ENCODE measurements at regions not wholly inside any gene's neighbourhood (a gene's known extent, or its start where the extent isn't known, plus 50 kb on each side); places are given as distances from the start of the nearest gene placed in this dataset.

DNA sequence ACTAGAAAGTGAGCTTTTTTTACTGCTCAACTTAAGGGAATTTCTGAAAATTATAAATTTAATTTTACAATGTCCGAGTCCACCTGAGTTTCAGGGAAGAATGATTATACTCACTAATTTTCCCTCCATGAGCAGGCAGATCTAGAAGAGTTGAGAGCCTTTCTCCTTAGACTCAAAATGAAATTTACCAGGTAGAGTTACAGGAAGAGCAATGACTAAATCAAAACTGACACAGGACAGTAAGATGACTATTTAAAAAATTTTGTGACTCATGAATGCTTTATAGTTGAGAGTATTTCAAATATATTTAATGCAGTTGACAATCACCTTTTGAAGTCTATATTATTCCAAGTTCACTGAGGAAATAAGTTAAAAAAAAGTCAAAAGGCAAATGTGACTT lies 198.1 kb upstream of the NRSN1 start:
- Histone ChIP-seq H4K91ac (ENCODE audit: insufficient read length, low read depth, low read length) (no peak overlapping the region), H3K4me2 (ENCODE audit: insufficient read depth, insufficient read length, low read length) (no peak overlapping the region)

More for the DNA sequence above, 198.1 kb upstream of the NRSN1 start:
- H3T11ph ChIP-seq (ENCODE audit: low read length): no peak overlapping the region
- H3K79me2 ChIP-seq (ENCODE audit: insufficient read depth, low read length): no peaks in the 10 kb centered on the region
- no CpG with 5 or more reads among the region's 1 CpG for WGBS (ENCODE audit: extremely low coverage, insufficient read length, low lambda C conversion rate)
- Mint-ChIP-seq H3K27ac (no peak overlapping the region), H3K27me3 (ENCODE audit: low read depth) (no peaks in the 10 kb centered on the region; the same call in 1 of the 2 replicates), H3K9me3 (no peaks in the 10 kb centered on the region), H3K36me3 (ENCODE audit: insufficient read depth in 1 of 3, low read depth in 3 of 3) (no peaks in the 10 kb centered on the region; a peak in 1 of 7 replicates), H3K4me3 (no peak overlapping the region), H3K4me1 (no peaks in the 10 kb centered on the region)
- H3K14ac ChIP-seq (ENCODE audit: insufficient read depth, low read length): no peak overlapping the region
- no peaks in the 10 kb centered on the region for H3K9me3 ChIP-seq (ENCODE audit: control insufficient read depth, low read depth, low read length)
- no peaks in the 10 kb centered on the region for H4K20me1 ChIP-seq (ENCODE audit: control insufficient read depth, insufficient read depth, insufficient read length)
- H2BK5ac ChIP-seq (ENCODE audit: insufficient read length, low read length): no peak overlapping the region
- H3K23me2 ChIP-seq (ENCODE audit: insufficient read length, low read depth, low read length, poor library complexity, severe bottlenecking): no peaks in the 10 kb centered on the region
- no peak overlapping the region for H3K23ac ChIP-seq (ENCODE audit: insufficient read length, low read depth, low read length)
- no peak overlapping the region for H2BK12ac ChIP-seq (ENCODE audit: insufficient read length, low read depth, low read length)
- DNase-seq: no peak
- H3K4ac ChIP-seq (ENCODE audit: low read depth, low read length): no peak overlapping the region
- H2BK120ac ChIP-seq (ENCODE audit: low read depth, low read length, poor library complexity, severe bottlenecking): no peak overlapping the region
- H3K9ac ChIP-seq (ENCODE audit: extremely low read depth, insufficient read length, low read length): no peak overlapping the region
- no peak overlapping the region for H2BK20ac ChIP-seq (ENCODE audit: low read depth, low read length, poor library complexity, severe bottlenecking)
- no peak overlapping the region for H2AK5ac ChIP-seq (ENCODE audit: insufficient read length, low read length)
- H3K79me1 ChIP-seq (ENCODE audit: insufficient read depth, low read depth, low read length, poor library complexity, severe bottlenecking): no peaks in the 10 kb centered on the region
- H4K5ac ChIP-seq (ENCODE audit: insufficient read length, low read depth, low read length): no peak overlapping the region
- no peak overlapping the region for H3K56ac ChIP-seq (ENCODE audit: insufficient read length, low read depth, low read length)
- no peak overlapping the region for H2BK15ac ChIP-seq (ENCODE audit: low read depth, low read length)
- H4K8ac ChIP-seq (replicated peaks; ENCODE audit: insufficient read length, low read depth, low read length): no peak overlapping the region
- H3K4me1 ChIP-seq (ENCODE audit: insufficient read depth, low read length): no peaks in the 10 kb centered on the region
- H2AFZ ChIP-seq (ENCODE audit: low read length): no peak overlapping the region
- no peak overlapping the region for H3K18ac ChIP-seq (ENCODE audit: insufficient read length, low read depth, low read length)
- H3K27ac ChIP-seq (ENCODE audit: insufficient read length, low read depth, low read length): no peak overlapping the region
- TF ChIP-seq, protein P1, sequence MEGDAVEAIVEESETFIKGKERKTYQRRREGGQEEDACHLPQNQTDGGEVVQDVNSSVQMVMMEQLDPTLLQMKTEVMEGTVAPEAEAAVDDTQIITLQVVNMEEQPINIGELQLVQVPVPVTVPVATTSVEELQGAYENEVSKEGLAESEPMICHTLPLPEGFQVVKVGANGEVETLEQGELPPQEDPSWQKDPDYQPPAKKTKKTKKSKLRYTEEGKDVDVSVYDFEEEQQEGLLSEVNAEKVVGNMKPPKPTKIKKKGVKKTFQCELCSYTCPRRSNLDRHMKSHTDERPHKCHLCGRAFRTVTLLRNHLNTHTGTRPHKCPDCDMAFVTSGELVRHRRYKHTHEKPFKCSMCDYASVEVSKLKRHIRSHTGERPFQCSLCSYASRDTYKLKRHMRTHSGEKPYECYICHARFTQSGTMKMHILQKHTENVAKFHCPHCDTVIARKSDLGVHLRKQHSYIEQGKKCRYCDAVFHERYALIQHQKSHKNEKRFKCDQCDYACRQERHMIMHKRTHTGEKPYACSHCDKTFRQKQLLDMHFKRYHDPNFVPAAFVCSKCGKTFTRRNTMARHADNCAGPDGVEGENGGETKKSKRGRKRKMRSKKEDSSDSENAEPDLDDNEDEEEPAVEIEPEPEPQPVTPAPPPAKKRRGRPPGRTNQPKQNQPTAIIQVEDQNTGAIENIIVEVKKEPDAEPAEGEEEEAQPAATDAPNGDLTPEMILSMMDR (conservative IDR thresholded peaks at IDR 0.05): no peak
- no peaks in the 10 kb centered on the region for H3K27me3 ChIP-seq (ENCODE audit: insufficient read depth, low read length)
